AG09319 (cell line): ENCODE measurements at regions not wholly inside any gene's neighbourhood (a gene's known extent, or its start where the extent isn't known, plus 50 kb on each side); places are given as distances from the start of the nearest gene placed in this dataset.

Source experiments
- DNase-seq: peaks from one replicate; pipeline ENCODE4 v3.0.0-alpha.2; 2010; ENCODE audit warnings: low read depth; ENCODE audit errors: extremely low read depth
- TF ChIP-seq, protein P1 (sequence below): IDR thresholded peaks from 2 replicates; pipeline ENCODE4 v1.5.1; 2011; ENCODE audit warnings: low read depth, mild to moderate bottlenecking, inconsistent platforms, low read length, moderate library complexity

DNA sequence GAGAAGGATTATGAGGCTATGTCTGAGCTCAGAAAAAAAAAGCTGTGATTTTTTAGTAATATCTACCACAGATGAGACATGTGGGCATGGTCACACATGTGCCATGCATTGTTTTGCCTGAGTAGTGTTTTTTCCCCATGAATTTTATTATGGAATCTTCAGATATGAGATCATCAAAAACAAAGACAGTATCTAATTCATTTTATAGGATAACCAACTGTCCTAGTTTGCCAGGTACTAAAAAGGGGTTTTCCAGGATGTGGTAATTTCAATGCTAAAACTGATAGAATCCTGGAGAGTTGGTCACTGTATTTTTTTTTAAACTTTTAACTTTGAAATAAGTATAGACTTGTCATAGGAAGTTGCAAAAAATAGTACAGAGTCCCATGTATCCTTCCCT, 127.4 kb upstream of the MAP3K7 start:
- TF ChIP-seq, protein P1, sequence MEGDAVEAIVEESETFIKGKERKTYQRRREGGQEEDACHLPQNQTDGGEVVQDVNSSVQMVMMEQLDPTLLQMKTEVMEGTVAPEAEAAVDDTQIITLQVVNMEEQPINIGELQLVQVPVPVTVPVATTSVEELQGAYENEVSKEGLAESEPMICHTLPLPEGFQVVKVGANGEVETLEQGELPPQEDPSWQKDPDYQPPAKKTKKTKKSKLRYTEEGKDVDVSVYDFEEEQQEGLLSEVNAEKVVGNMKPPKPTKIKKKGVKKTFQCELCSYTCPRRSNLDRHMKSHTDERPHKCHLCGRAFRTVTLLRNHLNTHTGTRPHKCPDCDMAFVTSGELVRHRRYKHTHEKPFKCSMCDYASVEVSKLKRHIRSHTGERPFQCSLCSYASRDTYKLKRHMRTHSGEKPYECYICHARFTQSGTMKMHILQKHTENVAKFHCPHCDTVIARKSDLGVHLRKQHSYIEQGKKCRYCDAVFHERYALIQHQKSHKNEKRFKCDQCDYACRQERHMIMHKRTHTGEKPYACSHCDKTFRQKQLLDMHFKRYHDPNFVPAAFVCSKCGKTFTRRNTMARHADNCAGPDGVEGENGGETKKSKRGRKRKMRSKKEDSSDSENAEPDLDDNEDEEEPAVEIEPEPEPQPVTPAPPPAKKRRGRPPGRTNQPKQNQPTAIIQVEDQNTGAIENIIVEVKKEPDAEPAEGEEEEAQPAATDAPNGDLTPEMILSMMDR, result no peak
- DNase-seq, result no peak

- DNase-seq, result no peak
- TF ChIP-seq, protein P1, result no peak
These were observed 125.2 kb upstream of the MAP3K7 start for GRCh38 chr6:90712114-90712513.

- TF ChIP-seq, protein P1, result no peak
- no peak for DNase-seq
These were observed 122.6 kb upstream of the MAP3K7 start for GRCh38 chr6:90709431-90709996.

DNA sequence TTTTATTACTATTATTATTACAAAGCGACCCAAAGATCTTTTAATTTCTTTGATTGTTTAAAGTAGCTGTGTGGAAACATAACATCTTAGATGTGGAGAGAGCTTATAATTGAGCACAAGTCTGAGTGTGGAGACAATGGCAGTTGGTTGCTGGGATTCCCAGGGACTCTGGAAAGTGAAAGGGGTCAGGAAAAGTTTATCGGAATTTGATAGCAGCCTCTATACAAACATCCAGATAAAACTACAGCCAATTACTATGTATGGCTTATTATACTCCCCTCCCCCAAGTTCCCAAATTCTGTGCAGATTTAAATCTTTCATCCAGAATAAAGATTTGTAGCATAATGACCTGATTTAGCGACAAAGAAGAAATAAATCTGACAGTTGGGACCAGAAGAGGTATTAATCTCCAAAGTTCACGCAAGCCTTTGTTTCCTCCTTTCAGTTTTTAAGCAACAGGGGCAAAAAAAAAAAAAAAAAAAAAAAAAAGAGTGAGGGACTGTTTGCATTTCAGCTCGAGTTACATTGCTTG, 121.4 kb upstream of the MAP3K7 start:
- TF ChIP-seq, protein P1, result no peak
- DNase-seq, result no peak

DNA sequence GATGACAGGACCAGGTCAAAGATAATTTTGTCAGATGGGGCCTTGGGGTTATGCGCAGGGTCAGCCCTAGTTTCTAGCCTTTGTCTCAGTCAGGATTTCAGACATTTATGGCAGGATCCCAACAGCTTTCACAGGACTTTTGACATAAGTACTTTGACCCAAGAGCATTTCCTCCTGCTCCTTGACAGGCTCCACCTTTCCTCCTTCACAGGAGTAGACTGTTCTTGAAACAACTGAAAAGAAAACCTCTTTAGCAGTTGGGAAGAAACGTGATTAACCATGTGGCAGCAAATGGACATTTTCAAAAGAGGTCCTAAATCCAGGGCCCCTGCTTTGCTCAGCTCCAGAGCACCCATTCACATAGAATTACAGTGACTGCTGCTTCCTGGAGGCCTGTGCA, 120.4 kb upstream of the MAP3K7 start:
- TF ChIP-seq, protein P1, result no peak
- DNase-seq, result no peak

GRCh38 chr6:90703336-90703735, 116.5 kb upstream of the MAP3K7 start:
- no peak for DNase-seq
- TF ChIP-seq, protein P1, result no peak

GRCh38 chr6:90701926-90702325, 115.1 kb upstream of the MAP3K7 start:
- no peak for DNase-seq
- TF ChIP-seq, protein P1, result no peak
